Ishikawa (cell line): ENCODE measurements at regions not wholly inside any gene's neighbourhood (a gene's known extent, or its start where the extent isn't known, plus 50 kb on each side); places are given as distances from the start of the nearest gene placed in this dataset.

Experiments
- CEBPB ChIP-seq: IDR thresholded peaks from 2 replicates; pipeline ENCODE4 v1.6.1; 2012
- EP300 ChIP-seq: IDR thresholded peaks from 2 replicates; pipeline ENCODE4 v1.6.1; 2012; ENCODE audit warnings: borderline replicate concordance

DNA sequence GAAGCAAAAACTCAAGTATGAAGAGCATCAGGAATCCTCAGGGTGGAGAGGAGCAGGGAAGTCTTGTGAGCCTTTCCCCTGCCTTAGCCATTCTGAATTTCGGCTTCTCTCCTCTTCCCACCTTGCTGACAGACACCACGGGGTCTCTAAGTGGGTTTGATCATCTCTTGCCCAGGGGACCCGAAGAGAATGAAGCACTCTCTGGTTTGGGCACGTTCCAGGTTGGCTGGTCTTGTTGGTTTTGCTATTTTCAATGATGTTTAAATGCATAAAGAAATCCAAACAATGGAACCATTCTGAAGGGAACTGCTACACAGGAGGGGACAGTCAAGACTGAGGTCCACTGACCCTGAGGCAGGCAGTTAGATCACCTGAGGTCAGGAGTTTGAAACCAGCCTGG, 131.7 kb downstream of the PXDC1 start:
- TF ChIP-seq CEBPB (no peak), EP300 (no peak)
